ENCODE measurements at regions not wholly inside any gene's neighbourhood (a gene's known extent, or its start where the extent isn't known, plus 50 kb on each side); places are given as distances from the start of the nearest gene placed in this dataset.
A peak's percentile ranks its signal among the peaks of the same experiment; 100 is the strongest.

DNA sequence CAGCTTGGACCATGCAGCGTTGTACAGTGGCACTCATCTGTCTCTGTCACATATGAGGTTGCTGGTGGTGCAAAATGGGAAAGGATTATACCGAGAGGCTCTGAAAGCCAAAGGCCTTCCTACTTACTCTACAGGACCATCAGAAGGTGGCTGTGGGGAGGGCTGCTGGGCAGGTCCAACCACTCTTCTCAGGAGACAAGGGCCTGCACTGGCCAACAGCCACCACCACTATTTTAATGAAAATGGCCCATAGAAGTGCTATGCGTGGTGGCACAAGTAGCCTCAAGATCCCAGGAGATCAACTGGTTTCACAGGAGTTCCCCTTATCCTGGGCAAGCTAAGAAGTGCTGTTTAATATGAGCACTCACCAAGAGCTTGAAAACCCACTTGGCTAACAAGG lies 52.3 kb downstream of the MRPL57 start:
- Histone ChIP-seq H3K9ac (ENCODE audit: low read depth, low read length) (no peak overlapping the region), H3K4me1 (ENCODE audit: control insufficient read depth, insufficient read depth, low read length) (no peaks in the 10 kb centered on the region), H3K36me3 (ENCODE audit: insufficient read depth, low read length) (no peaks in the 10 kb centered on the region), H3K4me3 (ENCODE audit: low read length) (no peak overlapping the region), H3K4me2 (ENCODE audit: low read length) (no peak overlapping the region), H3K9me3 (replicated peaks; ENCODE audit: low read length) (no peaks in the 10 kb centered on the region), H3K27me3 (ENCODE audit: control insufficient read depth, insufficient read depth, low read length) (peaks cover 14% of the 10 kb centered on the region)

DNA sequence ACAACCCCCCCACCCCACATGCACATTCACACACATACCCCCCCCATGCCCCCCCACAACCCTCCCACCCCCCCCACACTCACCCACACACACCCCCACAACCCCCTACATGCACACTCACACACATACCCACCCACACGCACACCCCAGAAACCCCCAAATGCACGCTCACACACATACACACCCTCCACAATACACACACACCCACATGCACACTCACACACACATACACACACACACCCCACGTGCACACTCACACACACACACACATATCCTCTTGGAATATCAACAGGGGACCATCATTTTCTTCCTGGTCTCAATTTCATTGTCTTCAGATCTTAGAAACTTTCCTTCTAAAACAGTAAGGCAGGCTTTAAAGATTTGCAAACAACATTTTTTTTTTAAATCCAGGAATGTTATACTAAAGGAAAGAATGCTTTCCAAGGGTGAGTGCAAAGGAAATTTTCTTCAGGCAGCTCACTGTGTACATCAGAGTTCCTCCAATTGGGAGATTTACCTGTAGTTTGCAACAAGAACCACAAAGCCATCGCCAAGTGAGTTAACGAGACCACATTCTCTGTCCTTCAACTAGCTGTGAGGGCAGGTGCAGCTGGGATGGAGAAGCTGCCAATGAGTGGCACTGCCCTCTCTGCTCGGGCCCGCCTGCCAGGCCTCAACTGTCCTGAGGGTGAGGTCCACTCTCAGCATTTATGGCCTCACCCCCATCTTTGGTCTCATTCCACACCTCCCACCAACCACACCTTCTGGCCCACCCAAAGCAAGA lies 53.0 kb downstream of the MRPL57 start:
- H3K4me2 ChIP-seq (ENCODE audit: low read length): no peak overlapping the region
- H3K9me3 ChIP-seq (replicated peaks; ENCODE audit: low read length): no peaks in the 10 kb centered on the region
- peaks cover 20% of the 10 kb centered on the region for H3K27me3 ChIP-seq (ENCODE audit: control insufficient read depth, insufficient read depth, low read length)

GRCh38 chr13:21230516-21230915 lies 54.1 kb downstream of the MRPL57 start:
- H3K4me3 ChIP-seq (ENCODE audit: low read length): no peak overlapping the region
- H3K27me3 ChIP-seq (ENCODE audit: control insufficient read depth, insufficient read depth, low read length): peaks cover 23% of the 10 kb centered on the region
- H3K9me3 ChIP-seq (replicated peaks; ENCODE audit: low read length): no peaks in the 10 kb centered on the region
- H3K9ac ChIP-seq (ENCODE audit: low read depth, low read length): no peak overlapping the region
- H3K4me2 ChIP-seq (ENCODE audit: low read length): no peak overlapping the region
- no peaks in the 10 kb centered on the region for H3K4me1 ChIP-seq (ENCODE audit: control insufficient read depth, insufficient read depth, low read length)
- H3K36me3 ChIP-seq (ENCODE audit: insufficient read depth, low read length): no peaks in the 10 kb centered on the region

More for the DNA sequence above, 53.0 kb downstream of the MRPL57 start:
- no peaks in the 10 kb centered on the region for H3K4me1 ChIP-seq (ENCODE audit: control insufficient read depth, insufficient read depth, low read length)
- no peak overlapping the region for H3K9ac ChIP-seq (ENCODE audit: low read depth, low read length)
- H3K4me3 ChIP-seq (ENCODE audit: low read length): no peak overlapping the region
- no peaks in the 10 kb centered on the region for H3K36me3 ChIP-seq (ENCODE audit: insufficient read depth, low read length)

GRCh38 chr13:21231426-21231940 lies 55.0 kb downstream of the MRPL57 start:
- H3K9me3 ChIP-seq (replicated peaks; ENCODE audit: low read length): no peaks in the 10 kb centered on the region
- H3K9ac ChIP-seq (ENCODE audit: low read depth, low read length): no peak overlapping the region
- no peaks in the 10 kb centered on the region for H3K36me3 ChIP-seq (ENCODE audit: insufficient read depth, low read length)
- no peak overlapping the region for H3K4me2 ChIP-seq (ENCODE audit: low read length)
- H3K4me1 ChIP-seq (ENCODE audit: control insufficient read depth, insufficient read depth, low read length): no peaks in the 10 kb centered on the region
- peaks cover 28% of the 10 kb centered on the region for H3K27me3 ChIP-seq (ENCODE audit: control insufficient read depth, insufficient read depth, low read length)
- H3K4me3 ChIP-seq (ENCODE audit: low read length): no peak overlapping the region

DNA sequence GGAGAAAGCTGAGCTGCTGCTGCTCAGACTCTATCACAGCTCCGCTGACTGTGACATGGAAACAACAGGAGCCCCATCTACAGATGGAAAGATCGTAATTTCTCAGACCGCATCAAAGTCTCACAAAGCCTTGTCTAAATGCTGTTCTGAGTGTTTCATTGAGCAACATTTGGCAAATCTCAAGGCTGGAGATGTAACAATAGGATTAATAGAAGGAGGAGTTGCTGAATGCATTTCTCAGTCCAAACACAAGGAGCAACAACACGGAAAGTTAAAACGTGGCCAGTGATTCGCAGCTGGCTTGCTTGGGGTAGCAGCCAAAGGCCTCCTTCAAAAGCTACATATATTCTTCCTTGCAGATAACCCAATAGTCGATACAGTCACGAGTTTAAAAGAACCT lies 55.7 kb downstream of the MRPL57 start:
- Histone ChIP-seq H3K27me3 (ENCODE audit: control insufficient read depth, insufficient read depth, low read length) (peaks cover 25% of the 10 kb centered on the region), H3K4me3 (ENCODE audit: low read length) (no peak overlapping the region), H3K36me3 (ENCODE audit: insufficient read depth, low read length) (no peaks in the 10 kb centered on the region), H3K9me3 (replicated peaks; ENCODE audit: low read length) (no peaks in the 10 kb centered on the region), H3K4me2 (ENCODE audit: low read length) (peak overlapping the region; percentile 84), H3K4me1 (ENCODE audit: control insufficient read depth, insufficient read depth, low read length) (no peaks in the 10 kb centered on the region), H3K9ac (ENCODE audit: low read depth, low read length) (no peak overlapping the region)

- Histone ChIP-seq H3K36me3 (ENCODE audit: insufficient read depth, low read length) (no peaks in the 10 kb centered on the region), H3K4me1 (ENCODE audit: control insufficient read depth, insufficient read depth, low read length) (no peaks in the 10 kb centered on the region), H3K4me3 (ENCODE audit: low read length) (peak overlapping the region; percentile 50), H3K9ac (ENCODE audit: low read depth, low read length) (no peak overlapping the region), H3K9me3 (replicated peaks; ENCODE audit: low read length) (no peaks in the 10 kb centered on the region), H3K27me3 (ENCODE audit: control insufficient read depth, insufficient read depth, low read length) (peaks cover 23% of the 10 kb centered on the region), H3K4me2 (ENCODE audit: low read length) (peak overlapping the region; percentile 84)
Observed at GRCh38 chr13:21232599-21232998, 56.1 kb downstream of the MRPL57 start.

DNA sequence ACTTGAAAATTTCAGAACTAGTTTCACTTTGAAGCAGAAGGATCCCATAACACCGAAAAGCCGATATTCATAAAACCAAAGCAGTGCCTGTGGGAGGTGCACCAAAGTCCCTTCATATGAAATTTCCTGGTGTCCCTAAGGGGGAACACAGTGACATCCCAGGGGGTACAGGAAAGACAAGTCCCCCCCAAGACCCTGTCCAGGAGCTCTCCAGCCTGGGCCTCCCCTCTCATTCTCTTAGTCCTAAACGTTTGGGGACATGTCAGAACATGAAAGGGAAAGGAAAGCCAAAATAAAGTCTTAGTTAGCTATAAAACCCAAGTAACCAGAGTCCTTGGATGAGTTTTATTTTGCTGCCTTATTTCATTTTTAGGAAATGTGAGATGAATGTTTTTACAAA lies 56.6 kb downstream of the MRPL57 start:
- H3K4me2 ChIP-seq (ENCODE audit: low read length): peak overlapping the region; percentile 84
- H3K4me3 ChIP-seq (ENCODE audit: low read length): peak overlapping the region; percentile 50
- H3K9ac ChIP-seq (ENCODE audit: low read depth, low read length): no peak overlapping the region
- no peaks in the 10 kb centered on the region for H3K36me3 ChIP-seq (ENCODE audit: insufficient read depth, low read length)
- H3K4me1 ChIP-seq (ENCODE audit: control insufficient read depth, insufficient read depth, low read length): no peaks in the 10 kb centered on the region
- peaks cover 23% of the 10 kb centered on the region for H3K27me3 ChIP-seq (ENCODE audit: control insufficient read depth, insufficient read depth, low read length)
- no peaks in the 10 kb centered on the region for H3K9me3 ChIP-seq (replicated peaks; ENCODE audit: low read length)

DNA sequence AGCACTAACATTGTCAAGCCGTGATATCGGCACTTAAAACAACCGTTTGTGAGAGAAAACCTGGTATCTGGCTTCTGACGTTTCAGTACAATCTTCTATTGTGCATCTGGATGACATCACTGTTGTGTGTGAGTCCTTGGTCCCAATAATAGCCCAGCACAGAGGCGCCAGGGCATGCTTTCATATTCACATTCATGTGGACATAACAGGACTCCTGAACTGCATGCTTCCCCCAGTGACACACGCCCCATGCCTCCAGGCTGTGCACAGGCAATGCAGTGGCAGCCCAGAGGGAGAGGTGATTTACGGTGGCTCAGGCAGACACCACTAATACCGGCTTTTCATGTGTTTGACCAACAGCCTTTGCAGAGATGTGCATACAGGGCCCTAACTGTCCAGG lies 58.1 kb downstream of the MRPL57 start:
- Histone ChIP-seq H3K9ac (ENCODE audit: low read depth, low read length) (no peak overlapping the region), H3K9me3 (replicated peaks; ENCODE audit: low read length) (no peaks in the 10 kb centered on the region), H3K4me1 (ENCODE audit: control insufficient read depth, insufficient read depth, low read length) (no peaks in the 10 kb centered on the region), H3K4me2 (ENCODE audit: low read length) (no peak overlapping the region), H3K36me3 (ENCODE audit: insufficient read depth, low read length) (no peaks in the 10 kb centered on the region), H3K27me3 (ENCODE audit: control insufficient read depth, insufficient read depth, low read length) (peaks cover 23% of the 10 kb centered on the region), H3K4me3 (ENCODE audit: low read length) (no peak overlapping the region)

GRCh38 chr13:21235174-21235573 lies 58.7 kb downstream of the MRPL57 start:
- H3K4me1 ChIP-seq (ENCODE audit: control insufficient read depth, insufficient read depth, low read length): no peaks in the 10 kb centered on the region
- H3K9ac ChIP-seq (ENCODE audit: low read depth, low read length): no peak overlapping the region
- peaks cover 23% of the 10 kb centered on the region for H3K27me3 ChIP-seq (ENCODE audit: control insufficient read depth, insufficient read depth, low read length)
- H3K36me3 ChIP-seq (ENCODE audit: insufficient read depth, low read length): no peaks in the 10 kb centered on the region
- no peak overlapping the region for H3K4me2 ChIP-seq (ENCODE audit: low read length)
- no peak overlapping the region for H3K4me3 ChIP-seq (ENCODE audit: low read length)
- no peaks in the 10 kb centered on the region for H3K9me3 ChIP-seq (replicated peaks; ENCODE audit: low read length)

DNA sequence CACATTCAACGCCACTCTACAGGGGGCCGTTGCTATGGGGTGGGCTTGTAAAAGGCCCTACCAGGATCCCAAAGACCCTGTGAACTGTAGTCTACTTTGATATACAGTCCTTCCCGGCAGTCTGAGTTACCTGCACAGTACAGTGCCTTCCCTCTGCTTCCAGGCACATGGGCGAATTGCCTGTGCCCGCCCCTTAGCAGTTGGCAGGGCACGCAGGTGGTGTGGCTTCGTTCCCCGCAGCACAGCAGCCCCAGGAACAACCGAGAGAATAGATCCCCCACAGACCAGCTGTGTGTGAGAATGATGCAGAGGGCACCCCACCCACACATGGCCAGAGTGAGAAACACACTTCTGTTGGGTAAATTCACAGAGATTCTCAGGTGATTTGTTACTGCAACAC lies 60.6 kb downstream of the MRPL57 start:
- no peak overlapping the region for H3K4me3 ChIP-seq (ENCODE audit: low read length)
- peaks cover 23% of the 10 kb centered on the region for H3K27me3 ChIP-seq (ENCODE audit: control insufficient read depth, insufficient read depth, low read length)
- H3K9ac ChIP-seq (ENCODE audit: low read depth, low read length): no peak overlapping the region
- no peaks in the 10 kb centered on the region for H3K9me3 ChIP-seq (replicated peaks; ENCODE audit: low read length)
- no peaks in the 10 kb centered on the region for H3K36me3 ChIP-seq (ENCODE audit: insufficient read depth, low read length)
- no peak overlapping the region for H3K4me2 ChIP-seq (ENCODE audit: low read length)
- H3K4me1 ChIP-seq (ENCODE audit: control insufficient read depth, insufficient read depth, low read length): no peaks in the 10 kb centered on the region

DNA sequence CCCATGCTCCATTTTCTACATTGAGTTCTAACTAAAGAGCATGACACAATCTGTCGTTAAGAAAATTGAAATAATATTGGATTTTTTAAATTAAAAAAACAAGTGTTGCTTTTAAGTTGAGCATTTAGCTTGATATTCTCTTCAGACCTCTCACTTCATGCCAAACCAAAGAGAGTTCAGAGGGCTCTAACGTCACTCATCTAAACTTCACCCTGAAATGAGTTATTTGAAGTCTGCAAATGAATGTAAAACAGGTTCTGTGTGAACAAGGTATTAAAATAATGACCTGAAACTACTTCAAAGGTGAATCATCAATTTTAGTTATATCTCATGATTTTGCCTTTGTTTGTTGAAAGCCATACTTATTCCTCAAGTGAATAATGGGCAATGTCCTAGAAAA lies 61.8 kb downstream of the MRPL57 start:
- Histone ChIP-seq H3K4me3 (ENCODE audit: low read length) (no peak overlapping the region), H3K36me3 (ENCODE audit: insufficient read depth, low read length) (no peaks in the 10 kb centered on the region), H3K27me3 (ENCODE audit: control insufficient read depth, insufficient read depth, low read length) (peaks cover 20% of the 10 kb centered on the region), H3K9me3 (replicated peaks; ENCODE audit: low read length) (no peaks in the 10 kb centered on the region), H3K4me2 (ENCODE audit: low read length) (no peak overlapping the region), H3K4me1 (ENCODE audit: control insufficient read depth, insufficient read depth, low read length) (no peaks in the 10 kb centered on the region), H3K9ac (ENCODE audit: low read depth, low read length) (no peak overlapping the region)

DNA sequence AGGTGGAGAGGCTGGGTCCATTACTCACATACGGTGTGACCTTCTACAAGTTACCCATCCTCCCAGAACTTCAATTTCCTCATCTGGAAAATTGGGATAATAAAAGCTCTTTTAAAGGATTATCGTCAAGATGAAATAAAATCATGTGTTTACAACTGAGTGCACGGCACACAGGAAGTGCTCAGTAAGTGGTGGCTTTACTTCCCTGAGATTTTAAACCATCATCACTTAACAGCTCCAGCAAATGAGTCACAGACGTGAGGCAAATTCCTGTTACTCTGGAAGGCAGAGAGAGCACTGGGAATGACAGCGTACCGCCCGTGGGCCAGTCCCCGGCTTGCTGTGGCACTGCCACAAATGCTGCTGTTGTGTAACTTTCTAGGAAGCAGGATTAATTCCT lies 64.1 kb downstream of the MRPL57 start:
- H3K27me3 ChIP-seq (ENCODE audit: control insufficient read depth, insufficient read depth, low read length): peaks cover 11% of the 10 kb centered on the region
- H3K36me3 ChIP-seq (ENCODE audit: insufficient read depth, low read length): no peaks in the 10 kb centered on the region
- H3K4me3 ChIP-seq (ENCODE audit: low read length): no peak overlapping the region
- no peak overlapping the region for H3K9ac ChIP-seq (ENCODE audit: low read depth, low read length)
- H3K9me3 ChIP-seq (replicated peaks; ENCODE audit: low read length): no peaks in the 10 kb centered on the region
- no peaks in the 10 kb centered on the region for H3K4me1 ChIP-seq (ENCODE audit: control insufficient read depth, insufficient read depth, low read length)
- peak overlapping the region; percentile 23 for H3K4me2 ChIP-seq (ENCODE audit: low read length)

Measured in skeletal muscle satellite cell (primary cell).